ENCODE measurements at regions not wholly inside any gene's neighbourhood (a gene's known extent, or its start where the extent isn't known, plus 50 kb on each side); places are given as distances from the start of the nearest gene placed in this dataset.

DNA sequence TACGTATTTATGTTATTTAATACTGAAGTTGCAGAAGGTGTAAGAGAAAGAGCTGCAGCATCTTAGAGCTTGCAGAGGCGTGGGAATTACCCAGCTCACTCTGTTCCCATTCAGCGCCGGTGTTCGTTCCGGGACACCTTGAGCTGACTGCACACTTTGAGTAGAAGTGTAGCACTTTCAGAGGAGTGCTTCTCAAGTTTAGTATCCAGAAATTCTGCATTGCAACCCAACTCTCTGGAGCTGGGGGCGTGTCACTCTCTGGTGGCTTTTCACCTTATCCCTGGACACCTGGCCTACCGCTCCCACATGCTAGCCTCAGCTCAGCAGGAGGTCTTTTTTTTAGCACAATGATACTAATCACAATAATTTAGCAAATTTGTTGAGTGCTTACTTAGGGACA, 66.4 kb upstream of the SHH start:
- no peak for DNase-seq

DNA sequence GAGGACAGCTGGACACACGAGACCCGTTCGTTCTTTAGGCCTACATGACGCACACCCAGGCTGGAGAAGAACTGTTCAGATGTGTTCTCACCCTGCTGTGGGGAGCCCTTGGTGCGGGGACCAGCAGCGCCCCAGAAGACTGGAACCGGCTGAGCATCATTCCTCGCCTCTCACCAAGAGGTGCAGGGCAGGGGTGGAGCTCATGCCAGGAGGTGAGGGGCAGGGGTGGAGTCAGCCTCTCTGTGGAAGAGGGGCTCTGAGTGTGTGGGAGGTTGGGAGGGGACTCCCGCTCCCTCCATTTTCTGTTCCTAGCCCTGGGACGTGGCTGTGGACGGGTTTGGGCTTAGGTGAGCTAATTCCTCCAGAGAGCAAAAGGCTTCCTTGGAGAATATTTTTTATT, 66.0 kb upstream of the SHH start:
- no peak for DNase-seq

DNA sequence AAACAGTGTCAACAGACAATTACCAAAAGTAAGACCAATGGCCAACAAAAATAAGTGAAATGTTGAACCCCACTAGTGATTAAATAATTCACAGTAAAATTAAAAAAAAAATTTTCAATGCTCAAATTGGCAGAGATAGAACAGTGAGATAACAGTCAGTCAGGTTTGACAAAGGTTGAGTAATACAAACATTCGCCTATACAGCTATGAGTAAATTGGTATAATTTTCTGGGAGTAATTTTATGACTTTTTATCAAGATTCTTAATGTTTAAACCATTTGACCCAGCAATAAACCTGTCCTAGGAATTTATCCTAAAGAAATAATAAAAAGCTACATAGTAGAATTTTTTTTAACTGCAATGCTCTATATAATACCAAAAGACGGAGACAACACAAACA, 64.9 kb upstream of the SHH start:
- DNase-seq = no peak

- DNase-seq = no peak
Measured at GRCh38 chr7:155874411-155874810, 62.1 kb upstream of the SHH start.

- DNase-seq = no peak
Measured at GRCh38 chr7:155874010-155874409, 61.7 kb upstream of the SHH start.

DNA sequence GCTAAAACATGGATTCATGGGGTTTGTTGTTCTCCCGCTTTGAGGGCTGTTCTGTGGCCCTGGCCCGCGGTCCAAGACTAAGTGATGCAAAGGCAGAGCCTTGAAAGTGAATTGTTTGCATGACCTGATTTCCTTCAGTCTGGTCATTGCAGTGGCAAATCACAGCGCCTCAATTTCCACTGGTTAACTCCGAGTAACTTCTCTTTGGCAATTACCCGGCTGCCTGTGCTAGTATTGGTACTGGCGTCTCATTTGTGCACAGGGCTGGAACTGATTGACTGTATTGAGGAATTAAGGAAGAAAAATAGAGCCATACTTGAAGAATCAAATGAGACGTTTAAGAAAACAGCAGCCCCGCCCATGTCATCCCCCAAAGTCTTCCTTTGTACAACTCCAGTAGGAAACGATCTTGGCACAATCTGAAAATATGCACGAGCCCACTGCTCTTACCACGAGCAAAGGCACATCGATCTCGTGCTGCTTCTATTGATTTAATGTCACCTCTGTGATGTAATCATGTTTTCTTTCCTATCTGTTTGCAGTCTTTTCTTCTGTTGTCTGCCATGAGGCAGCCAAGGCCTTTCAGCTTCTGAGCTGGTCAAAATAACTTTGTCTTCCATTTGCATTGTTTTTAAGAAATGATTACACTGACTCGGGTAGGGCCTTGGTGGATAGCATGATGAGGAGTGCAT, 60.6 kb upstream of the SHH start:
- DNase-seq = no peak

- no peak for DNase-seq
Measured at GRCh38 chr7:155871211-155871610, 58.9 kb upstream of the SHH start.

DNA sequence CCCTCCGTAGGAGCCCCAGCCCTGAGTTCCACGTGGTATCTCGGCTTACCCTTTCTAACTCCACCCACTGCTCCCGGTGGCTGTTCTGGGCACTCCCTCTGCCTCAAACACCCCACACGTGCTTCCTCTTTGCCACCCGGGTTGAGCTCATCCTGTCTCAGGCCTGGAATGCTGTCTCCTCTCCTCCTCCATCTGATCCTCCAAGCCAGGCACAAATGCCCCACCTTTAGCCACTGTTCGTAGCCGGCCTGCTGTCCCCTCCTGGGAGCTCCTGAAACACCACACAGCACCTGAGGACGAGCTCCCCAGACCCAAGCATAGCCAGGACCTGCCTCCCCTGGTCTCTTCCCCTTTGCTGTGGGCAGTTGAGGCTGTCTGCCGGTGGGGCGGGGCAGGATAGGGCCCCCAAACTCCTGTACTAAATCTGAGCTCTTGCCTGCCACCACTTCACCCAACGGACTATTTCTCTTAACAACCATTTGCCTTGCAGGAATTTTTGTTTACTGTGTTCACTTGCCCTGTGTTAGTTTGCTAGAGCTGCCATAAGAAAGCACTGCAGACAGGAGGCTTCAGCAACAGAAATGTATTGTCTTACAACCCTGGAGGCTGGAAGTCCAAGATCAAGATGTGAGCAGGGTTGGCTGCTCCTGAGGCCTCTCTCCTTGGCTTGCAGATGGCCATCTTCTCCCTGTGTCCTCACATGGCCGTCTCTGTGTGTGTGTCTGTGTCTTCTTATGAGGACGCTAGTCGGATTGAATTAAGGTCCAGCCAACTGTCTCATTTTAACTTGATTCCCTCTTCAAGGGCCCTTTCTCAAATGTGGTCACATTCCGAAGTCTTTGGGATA, 58.3 kb upstream of the SHH start:
- DNase-seq = no peak

DNA sequence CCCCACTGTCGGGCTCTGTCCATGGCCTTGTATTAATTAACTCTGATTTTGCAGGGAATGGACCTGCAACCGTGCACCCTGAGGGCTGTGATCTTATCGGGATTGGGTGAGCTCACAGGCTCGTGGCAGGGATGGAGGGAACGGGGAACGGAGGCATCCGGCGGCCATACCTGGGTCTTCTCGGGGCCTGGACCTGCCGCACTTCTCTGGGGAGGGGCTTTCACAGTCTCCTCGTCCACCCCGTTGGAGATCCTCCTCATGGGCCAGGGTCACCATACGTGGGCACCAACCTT, 57.5 kb upstream of the SHH start:
- no peak for DNase-seq

DNA sequence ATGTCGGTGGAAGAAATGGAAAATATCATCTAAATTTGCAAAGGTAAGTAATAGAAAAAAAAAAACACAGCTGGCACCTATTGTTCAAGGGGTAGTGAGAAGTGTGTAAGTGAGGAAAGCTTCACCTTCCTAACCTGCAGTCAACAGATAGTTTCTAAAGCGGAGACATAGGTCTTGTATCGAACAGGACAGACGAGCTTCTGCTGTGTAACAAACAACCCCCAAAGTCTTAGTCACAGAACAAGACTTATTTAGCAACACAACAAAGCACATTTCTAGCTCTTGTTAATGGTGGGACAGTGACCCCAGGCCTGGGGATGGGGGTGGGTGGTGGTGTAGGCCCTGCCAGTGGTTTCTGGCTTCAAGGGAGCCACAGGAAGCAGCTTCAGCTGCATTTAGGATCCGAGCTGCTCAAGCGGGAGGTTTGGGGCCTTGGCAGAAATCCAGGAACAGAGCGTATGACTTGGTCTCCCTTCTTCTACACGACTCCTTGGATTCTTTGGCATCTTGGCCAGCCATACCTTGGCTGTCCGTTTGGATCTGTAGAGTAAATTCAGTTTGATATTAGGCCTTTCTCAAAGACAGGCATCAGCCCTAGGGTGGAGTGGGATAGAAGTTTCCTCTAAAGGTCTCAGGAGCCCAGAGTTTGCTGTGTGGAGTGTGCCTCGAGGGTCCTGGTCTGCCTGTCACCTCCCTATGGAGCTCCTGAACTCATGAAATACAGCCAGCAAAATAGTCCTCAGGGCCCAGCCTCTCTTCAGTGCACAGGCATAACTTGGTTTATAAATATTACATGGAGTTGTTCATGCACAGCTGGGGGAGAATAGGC, 56.9 kb upstream of the SHH start:
- no peak for DNase-seq

DNA sequence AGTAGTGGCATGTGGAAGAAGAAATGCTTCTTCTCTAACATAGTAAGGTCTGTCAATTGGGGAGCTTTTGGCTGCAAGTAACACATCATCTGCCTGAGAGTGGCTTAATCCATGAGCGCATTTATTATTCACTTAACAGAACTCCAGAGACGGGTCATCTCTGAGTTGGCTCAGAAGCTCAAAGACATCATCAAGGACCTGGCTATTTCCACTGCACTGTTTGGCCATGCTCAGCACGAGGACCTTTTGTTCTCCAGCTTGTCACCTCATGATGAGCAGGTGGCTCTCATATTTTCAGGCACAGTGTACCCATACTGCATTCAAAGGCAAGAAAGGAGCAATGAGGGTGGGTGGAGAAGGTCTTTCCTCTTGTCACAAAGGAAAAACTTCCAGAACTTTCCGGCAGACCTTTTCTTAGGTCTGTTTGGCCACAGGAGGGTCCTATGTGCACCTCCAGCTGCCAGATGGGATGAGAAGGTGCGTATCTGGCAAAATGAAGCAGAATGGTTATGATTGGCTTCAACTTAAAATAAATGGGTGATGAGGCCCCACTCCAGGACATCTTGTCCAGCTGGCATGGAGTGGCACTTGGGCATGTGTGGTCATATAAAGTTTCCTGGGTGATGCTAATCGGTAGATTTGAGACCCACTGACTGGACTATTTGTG, 55.6 kb upstream of the SHH start:
- DNase-seq = no peak

DNA sequence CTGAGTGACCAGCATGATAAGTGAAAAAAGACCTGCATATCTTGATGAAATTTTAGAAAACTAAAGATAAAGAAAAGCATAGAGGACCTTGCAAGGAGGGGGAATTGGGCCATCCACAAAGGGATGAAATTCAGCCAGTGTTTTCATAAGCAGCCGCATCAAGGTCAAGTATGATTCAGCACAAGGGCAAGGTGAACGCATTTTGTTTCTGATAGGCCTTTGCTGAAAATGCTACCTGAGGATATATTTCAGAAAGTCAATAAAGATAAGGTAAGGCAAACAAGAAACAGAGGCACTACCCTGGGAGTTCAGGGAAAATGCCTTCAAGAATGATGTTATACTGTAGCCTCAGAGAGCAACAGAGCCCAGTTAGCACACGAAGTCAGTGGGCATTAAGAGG, 55.0 kb upstream of the SHH start:
- no peak for DNase-seq

GRCh38 chr7:155865830-155866525, 53.7 kb upstream of the SHH start:
- DNase-seq = no peak

GRCh38 chr7:155864991-155865690, 52.9 kb upstream of the SHH start:
- DNase-seq = no peak

- DNase-seq = no peak
Measured at GRCh38 chr7:155864271-155864985, 52.2 kb upstream of the SHH start.

GRCh38 chr7:155863721-155864151, 51.5 kb upstream of the SHH start:
- no peak for DNase-seq

- no peak for DNase-seq
Measured at GRCh38 chr7:155862123-155862892, 50.0 kb upstream of the SHH start.

Data from activated T-cell treated with anti-CD3 and anti-CD28 coated beads, Interleukin-2, amount 50 U/mL, for 48 hours (primary cell).